Heart left ventricle (tissue), 13 donors: ENCODE measurements at regions not wholly inside any gene's neighbourhood (a gene's known extent, or its start where the extent isn't known, plus 50 kb on each side); places are given as distances from the start of the nearest gene placed in this dataset.

ENCODE experiments used
- POLR2A ChIP-seq, 2 donors: fragments of 450-650 bp; IDR thresholded peaks; one replicate each; pipeline ENCODE4 v1.6.1; 2017; ENCODE audit warnings: antibody characterized with exemption in 2 of 2, mild to moderate bottlenecking in 2 of 2, moderate library complexity in 2 of 2
- TF ChIP-seq, protein P1 (sequence below), 12 donors: fragments of 200-600 bp; sonication (generic) in 4 of 12; IDR thresholded peaks; one replicate each; pipeline versions ENCODE4 v1.5.0 to v1.8.0; 2018 to 2022; ENCODE audit warnings: antibody characterized with exemption in 12 of 12, mild to moderate bottlenecking in 5 of 12
- donor health status: ischemic (EF 13 %, LVEDD 7.1; RV severe dilation, severe dysfunction).
- donor health status: DM: no; HTN: yes; CAD: no.
- donor health status: DM: no; HTN: no; CAD: no.
- donor health status: ischemic (EF 25% LVEDD 6.9; RV normal size, moderate dysfunction).
- donor health status: ischemic (EF 25% LVEDD 5.7; RV mildly dilated, moderate dysfunction).
- donor health status: ischemic (EF 35%, LVEDD 5.7; RV mildly dilated, moderate dysfunction).
- donor health status: nonischemic (EF 11% LVEDD 7.7; RV severe dilation, severe dysfunction).
- donor health status: DM: yes; HTN: yes; CAD: no.
- donor health status: PGD.
- donor health status: ischemic (EF 29% LVEDD 5.4; RV normal size, mild dysfunction).
- donor health status: nonischemic (EF 23%, LVEDD 6.1; RV moderate dilation, normal function).

DNA sequence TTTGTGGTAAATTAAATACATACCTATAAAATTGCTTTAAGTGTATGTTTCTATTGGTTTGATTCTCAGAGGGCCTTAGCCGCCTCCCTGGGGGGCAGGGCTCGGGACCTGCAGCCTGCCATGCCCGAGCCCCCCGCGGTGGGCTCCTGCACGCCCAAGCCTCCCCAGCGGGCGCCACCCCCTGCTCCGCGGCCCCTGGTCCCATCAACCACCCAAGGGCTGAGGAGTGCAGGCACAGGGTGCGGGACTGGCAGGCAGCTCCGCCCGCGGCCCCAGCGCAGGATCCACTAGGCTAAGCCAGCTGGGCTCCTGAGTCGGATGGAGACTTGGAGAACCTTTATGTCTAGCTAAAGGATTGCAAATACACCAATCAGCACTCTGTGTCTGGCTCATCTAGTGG is 108.3 kb upstream of the INPP4B start:
- TF ChIP-seq, protein P1, sequence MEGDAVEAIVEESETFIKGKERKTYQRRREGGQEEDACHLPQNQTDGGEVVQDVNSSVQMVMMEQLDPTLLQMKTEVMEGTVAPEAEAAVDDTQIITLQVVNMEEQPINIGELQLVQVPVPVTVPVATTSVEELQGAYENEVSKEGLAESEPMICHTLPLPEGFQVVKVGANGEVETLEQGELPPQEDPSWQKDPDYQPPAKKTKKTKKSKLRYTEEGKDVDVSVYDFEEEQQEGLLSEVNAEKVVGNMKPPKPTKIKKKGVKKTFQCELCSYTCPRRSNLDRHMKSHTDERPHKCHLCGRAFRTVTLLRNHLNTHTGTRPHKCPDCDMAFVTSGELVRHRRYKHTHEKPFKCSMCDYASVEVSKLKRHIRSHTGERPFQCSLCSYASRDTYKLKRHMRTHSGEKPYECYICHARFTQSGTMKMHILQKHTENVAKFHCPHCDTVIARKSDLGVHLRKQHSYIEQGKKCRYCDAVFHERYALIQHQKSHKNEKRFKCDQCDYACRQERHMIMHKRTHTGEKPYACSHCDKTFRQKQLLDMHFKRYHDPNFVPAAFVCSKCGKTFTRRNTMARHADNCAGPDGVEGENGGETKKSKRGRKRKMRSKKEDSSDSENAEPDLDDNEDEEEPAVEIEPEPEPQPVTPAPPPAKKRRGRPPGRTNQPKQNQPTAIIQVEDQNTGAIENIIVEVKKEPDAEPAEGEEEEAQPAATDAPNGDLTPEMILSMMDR (IDR thresholded peaks at IDR 0.05) = no peak
- TF ChIP-seq POLR2A (IDR thresholded peaks at IDR 0.05) = no peak
